GM18511 (cell line): ENCODE measurements at regions not wholly inside any gene's neighbourhood (a gene's known extent, or its start where the extent isn't known, plus 50 kb on each side); places are given as distances from the start of the nearest gene placed in this dataset.
"Not testable (repeated sequence)": the region's sequence is repeated elsewhere in the genome, so short reads cannot be mapped to it uniquely, and the experiment has no call there.

Experiments
- ATAC-seq: cut with Tn5 transposase; IDR thresholded peaks from one replicate; pipeline ENCODE4 v1.9.1; 2021; ENCODE audit warnings: mild to moderate bottlenecking, moderate library complexity; ENCODE audit not compliant: unreplicated experiment

DNA sequence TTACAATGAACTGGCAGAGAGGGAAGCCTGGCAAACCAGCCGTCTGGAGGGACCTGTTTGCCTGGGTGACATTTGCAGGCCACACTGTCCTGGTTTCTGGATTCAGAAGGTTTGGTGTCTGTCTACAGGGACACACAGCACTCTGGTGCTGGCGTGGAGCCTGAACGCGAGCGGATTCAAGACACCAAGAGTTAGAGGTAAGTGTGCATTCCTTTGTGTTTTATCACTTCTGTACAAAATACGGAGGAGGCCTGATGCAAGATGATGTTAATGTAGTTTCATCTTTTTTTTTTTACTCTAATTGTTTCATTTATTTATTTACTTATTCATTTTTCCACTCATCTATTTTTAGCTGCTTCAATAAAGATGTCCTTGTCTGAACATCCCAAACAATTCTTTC, 485.3 kb upstream of the ADARB2 start:
- no peak for ATAC-seq

DNA sequence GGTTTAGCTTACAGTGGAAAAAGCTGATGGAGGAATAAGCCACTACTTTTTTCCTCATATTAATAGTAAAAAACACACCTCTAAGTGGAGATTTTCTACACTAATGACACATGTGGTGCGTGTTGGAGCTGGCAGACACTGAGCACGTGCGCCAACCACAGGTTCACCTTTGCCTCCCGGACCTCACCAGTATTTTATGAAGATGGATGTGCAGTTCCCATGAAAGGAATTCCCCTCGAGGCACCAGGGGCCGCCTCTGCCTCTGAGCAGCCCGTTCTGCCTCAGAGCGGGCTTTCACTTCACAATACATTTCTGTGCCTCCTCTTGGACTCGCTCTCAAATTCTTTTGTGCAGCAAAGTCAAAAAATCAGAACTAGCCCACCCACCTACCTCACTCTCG, 477.5 kb upstream of the ADARB2 start:
- ATAC-seq = no peak

DNA sequence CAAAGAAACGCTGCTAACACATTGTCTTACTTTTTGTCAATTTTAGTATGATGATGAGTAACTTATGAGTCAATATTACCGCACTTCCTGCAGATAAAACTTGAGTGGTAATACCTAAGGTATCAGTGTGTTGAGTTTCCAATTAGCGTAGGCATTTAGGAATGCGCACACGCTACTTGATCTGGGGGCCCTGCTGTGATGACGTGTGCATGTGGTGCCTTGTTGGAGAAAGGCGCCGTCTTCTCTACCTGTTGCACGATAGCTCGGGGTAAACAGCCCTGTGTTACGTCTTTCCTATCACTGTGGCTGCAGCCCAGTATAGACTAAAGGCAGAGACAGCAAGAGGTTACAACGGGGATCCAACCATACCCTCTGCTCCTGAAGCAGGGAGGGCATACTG, 476.8 kb upstream of the ADARB2 start:
- ATAC-seq = no peak

DNA sequence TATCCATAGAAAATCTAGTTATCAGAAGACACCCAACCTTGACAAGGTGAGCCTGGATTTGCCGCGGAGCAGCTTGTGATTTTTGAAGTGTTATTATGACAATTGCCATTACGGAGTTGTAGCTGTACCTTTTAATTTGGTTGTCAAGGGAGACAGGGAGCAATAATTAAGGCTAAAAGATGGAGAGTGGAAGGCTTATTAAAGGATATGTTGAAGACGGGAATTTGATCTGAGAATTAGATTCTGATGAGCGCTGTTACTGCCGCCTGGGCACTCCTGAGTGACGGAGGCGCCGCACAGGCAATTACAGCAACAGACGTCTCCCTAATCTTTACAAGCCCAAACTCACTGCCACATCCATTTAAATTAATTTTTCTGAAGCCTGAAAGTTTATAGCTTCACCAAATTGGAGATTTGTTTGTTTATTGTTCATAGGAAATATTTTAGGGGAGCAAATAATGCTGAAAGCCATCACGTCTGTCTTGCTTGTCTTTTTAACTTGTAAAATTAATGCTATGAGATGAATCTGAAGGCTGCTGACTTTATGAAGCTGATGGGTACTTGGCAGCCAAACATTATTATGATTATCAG, 475.0 kb upstream of the ADARB2 start:
- no peak for ATAC-seq

DNA sequence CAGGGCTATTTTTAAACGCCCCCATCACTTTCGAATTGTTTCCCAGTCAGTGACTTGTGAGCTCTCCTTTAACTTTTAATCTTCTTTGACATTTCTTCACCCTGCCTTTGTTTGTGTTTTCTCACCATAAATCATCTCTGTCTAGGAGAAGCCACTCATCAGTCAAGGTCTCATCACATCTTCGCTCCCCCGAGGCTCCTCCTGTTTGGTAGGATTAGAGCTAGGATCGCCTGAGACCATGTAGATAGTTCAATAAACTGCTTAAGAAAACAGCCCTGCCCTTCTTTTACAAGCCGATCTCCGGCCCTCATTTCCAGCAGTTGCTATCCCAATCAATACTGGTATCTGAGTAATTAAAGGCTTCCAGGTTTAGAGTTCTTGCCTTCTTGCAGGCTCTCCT, 472.8 kb upstream of the ADARB2 start:
- ATAC-seq = no peak

DNA sequence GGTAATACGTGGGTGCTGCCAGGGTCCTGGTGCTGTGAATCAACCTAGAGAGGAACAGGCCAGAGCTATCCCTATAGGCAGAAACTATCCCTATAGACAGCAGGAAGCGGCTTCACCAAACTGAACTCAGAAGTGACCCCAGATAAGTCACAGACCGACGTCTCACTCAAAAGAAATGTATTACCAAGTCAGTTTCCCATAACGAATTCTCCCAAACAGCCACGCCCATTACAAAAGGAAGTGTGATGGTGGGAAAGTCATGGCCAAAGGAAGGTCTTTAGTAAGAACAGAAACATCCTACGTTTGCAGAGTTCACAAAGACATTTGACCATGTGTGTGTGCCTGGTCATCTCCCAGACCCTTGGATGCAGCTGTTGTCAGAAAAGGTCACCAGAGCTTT, 470.8 kb upstream of the ADARB2 start:
- ATAC-seq = no peak

DNA sequence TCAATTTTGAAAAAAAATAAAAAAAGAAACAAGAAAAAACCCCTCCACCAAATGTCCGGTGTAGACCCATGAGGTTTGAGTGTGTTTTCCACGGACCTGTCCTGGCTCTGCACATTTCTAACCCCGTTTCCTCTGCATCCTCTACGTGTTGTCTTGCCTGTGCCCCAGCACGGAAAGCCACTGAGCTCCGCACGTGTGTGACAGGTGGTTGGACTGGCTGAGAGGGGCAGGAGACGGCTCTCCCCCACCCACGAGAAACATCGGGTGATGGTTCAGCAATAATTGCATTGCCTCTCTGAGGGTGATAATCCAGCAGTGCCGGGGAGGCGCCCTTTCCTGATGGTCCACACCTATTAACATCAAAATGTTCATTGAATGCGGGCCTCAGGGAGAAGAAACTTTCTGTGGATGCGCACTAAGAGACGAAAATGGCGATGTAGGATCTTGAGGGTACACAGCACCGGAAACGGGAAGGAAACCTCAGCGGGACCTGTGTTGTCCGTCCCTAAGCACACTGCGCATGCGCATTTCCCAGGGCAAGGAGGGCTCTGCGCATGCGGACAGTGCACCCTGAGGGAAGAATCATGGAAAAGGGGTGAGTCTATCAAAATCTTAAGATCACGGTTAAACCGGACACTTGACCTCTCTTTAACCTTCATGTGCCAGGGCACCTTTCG, 470.1 kb upstream of the ADARB2 start:
- ATAC-seq = no peak

DNA sequence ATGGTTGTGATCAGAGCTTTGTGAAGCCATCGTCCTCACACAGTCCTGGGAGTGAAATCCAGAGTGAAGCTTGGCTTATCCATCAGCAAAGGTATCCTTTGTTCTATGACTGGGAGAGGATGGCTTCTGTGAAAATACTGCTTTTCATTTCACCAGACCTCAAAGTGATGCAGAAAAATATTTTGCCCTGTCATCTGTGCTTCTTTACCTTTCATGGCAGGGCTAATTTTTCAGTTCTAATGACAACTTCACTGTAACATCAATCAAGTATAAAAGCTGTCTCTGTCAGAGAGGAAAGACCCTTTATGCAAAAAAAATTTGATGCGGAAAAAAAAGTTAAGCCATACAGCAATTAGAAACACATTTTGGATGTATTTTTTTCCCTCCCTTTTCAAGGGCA, 468.1 kb upstream of the ADARB2 start:
- ATAC-seq = no peak

DNA sequence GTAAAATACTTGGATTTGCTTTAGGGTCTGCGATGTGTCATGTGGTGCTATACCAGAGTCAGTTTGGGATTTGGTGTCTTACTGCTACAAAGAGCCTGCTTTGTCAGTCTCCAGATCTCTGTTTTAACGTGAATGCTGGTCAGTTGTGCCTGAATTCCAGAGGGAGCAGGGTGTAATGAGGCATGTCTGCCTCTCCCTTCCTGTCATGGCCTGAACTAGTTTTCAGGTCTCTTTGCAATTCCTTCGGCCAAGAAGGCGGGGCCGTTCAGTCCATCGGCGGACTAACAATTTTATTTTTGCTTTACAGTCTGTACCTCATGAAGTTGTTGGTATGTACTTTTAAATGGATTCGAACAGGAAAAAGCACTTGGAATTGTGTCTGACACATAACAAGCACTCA, 465.1 kb upstream of the ADARB2 start:
- ATAC-seq = no peak

DNA sequence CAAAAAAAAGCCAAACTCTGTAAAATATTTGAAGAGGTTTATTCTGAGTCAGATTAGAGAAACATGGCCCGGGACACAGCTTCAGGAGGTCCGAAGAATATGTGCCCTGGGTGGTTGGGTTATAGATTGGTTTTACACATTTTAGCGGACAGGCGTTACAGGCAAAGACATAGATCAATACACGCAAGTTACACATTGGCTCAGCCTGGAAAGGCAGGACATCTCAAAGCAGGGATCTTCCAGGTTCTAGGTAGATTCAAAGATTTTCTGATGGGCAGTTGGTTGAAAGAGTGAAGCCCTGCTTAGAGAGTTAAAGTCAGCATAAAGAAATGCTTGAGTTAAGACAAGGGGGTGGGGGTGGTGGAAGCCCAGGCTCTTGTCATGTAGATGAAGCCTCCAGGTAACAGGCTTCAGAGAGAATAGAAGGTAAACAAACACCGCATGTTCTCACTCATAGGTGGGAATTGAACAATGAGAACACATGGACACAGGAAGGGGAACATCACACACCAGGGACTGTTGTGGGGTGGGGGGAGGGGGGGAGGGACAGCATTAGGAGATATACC, 464.3 kb upstream of the ADARB2 start:
- no peak for ATAC-seq

DNA sequence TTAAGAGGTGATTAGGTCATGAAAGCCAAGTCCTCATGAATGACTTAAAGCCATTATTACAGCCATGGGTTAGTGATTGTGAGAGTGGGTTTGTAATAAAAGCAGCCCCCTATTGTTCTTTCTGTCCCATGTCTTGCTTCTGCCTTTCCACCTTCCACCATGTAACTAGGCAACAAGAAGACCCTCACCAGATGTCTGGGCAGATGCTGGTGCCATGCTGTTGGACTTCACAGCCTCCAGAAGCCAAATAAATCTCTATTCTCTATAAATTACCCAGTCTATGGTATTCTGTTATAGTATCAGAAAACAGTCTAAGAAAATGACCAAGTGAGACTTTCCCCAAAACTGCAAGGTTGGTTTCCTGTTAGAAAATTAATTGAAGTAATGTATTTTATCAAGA, 460.3 kb upstream of the ADARB2 start:
- ATAC-seq = no peak

DNA sequence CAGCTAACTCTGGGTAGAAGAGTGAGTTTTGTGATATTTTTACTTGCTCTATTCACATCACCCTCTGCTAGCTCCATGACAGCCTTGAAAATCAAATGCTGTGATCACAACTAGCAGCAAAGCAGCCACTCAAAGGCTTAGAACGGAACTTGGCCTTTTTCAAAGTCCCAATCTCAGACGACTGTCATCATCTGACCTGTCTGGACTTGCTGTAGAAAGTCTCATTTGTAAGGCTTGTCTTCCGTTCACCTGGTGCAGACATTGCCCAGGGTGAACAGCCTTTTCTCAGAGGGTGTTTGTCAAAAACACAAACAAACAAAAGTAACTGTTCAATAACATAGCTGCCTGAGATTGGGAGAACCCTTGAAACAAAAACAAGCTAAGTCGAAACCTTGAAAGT, 458.9 kb upstream of the ADARB2 start:
- no peak for ATAC-seq

DNA sequence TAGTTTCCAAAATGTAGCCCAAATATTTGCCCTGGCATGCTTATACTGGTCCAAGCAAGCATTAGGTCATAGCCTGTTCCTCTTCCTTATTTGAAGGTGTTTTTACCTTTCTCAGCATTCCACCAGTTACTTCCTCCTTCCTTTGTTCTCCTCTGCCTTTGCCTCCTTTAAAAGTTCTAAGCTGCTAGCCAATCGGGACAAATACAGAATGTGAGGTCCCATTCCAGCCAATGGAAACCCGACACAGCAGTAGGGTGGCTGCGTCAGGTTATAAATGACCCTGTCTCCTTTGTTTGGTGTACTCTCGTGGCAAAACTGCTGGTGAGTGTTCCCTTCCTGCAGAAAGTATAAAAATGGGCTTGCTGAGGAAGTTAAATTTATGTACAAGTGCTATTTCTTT, 452.0 kb upstream of the ADARB2 start:
- ATAC-seq = not testable (repeated sequence)

DNA sequence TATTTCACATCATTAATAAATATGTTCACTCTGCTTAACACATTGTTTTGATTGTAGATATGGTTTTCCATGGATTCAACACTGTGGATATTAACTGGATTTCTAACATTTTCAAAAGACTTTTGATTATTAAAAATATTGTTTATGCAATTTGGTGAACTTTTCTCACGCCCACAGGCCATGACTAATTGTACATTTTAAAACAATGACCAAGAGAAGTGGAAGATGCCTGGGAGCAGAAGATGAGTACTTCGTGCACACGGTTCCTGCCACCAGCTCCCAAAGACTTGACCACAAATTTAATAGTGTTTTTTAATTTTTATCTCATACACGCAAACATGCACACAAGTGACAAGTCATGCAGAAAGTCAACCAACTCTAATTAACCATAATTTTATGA, 451.0 kb upstream of the ADARB2 start:
- no peak for ATAC-seq

DNA sequence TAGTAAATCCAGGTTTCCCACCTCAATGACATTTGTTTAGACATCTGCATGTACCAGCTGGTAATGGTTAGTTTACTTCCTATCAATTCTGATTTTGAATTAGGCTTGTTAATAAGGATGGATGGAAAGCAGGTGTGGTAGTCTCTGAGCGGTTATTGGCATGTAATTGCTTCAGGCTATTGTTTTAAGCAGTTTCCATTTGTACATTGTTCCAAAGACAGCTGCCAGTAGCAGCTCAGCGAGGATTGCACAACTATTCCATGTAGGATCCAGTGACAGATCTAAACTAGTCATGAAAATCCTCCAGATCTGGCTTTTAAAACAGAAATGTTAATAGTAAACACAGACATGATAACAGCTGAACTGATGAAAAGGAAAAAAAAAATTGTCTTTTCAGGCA, 436.0 kb upstream of the ADARB2 start:
- ATAC-seq = no peak

DNA sequence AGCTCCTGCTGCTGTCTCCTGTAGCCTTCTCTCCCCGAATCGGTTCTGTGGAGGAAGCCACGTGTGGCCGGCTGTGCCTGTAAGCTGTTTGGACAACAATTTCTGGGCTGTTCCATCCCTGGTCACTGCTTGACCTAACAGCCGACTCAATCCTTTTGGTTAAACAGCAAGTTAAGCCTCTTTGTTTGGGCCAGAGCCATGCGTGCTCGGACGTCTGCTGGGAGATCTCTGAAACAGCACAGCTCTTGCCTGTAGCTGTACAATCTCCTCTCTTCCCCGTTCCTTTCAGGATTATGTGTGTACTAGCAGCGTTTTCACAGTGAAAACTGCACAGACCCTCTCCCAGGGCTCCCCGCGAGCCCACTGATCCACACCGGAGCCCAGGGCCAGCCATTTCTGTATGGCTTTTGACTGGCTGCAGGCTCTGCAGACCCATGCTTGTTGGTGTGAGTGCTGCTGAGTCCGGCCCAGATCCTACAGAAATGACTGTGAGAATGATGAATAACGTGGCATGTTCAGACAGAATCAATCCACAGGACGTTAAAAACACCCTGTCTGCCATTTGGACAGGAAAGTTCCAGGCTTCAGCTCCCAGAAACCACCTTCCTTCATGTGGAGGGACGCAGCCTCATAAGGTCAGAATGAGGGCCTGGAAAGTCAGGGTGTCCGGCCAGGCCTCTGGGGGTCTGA, 428.6 kb upstream of the ADARB2 start:
- ATAC-seq = no peak

DNA sequence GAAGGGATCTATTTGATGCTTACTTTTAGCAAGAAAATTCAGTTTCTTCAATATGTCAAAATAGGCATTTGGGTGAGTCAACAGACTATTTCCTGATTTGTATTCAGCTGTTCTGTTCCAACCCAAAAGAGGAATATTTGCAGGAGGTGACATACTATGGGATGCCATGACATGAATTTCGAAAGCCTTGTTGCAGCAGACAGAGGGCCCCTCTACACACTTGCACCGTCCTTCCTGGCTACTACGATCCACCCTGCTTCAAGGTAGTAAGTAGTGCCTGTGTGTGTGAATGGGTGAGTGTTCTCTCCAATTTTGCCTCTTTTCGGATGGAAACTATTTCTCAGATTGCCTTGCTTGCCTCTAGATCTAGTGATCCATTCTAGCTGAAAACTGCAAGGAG, 413.0 kb upstream of the ADARB2 start:
- ATAC-seq = no peak

DNA sequence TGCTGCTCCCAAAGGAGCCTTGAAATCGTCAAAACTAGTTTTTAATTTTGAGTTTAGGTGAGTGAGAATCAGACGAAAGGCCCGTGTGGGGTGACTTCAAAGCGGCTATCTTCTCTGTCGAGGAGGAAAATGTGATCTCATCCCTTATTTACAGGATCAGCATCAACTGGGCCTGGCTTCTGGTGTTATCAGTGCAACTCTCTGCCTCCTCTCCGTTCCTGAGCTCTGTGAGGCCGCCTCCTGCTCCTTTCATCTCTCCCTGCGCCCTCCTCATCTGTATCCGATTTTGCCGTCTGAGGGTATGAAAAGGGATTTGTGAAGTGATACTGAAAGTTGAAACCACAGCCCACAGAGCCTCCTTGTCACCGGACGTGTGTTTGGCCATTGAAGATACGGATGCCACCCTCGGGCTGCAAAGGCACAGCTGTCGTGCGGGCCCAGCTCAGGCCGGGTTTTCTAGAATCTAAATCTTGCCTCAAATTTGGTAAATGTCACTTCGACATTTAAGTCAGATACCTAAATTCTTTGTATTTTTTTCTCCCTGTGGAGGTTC, 408.7 kb upstream of the ADARB2 start:
- no peak for ATAC-seq

DNA sequence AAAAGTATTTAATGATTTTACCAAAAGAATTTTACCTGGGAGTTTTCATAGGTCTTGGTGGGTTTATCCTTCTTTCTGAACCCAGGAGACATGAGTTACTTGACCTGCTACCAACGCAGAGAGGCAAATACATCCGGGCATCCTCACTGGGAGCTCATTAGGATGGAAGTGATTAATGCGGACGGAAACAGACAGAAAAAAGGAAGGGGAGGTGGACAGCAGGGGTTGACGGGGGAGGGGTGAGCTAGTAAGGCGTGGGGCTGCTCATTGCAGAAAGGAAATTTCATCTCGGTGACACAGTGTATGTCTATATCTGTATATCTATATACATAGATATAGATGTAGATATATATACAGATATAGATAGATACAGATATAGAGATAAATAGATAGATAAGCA, 408.2 kb upstream of the ADARB2 start:
- ATAC-seq = no peak

DNA sequence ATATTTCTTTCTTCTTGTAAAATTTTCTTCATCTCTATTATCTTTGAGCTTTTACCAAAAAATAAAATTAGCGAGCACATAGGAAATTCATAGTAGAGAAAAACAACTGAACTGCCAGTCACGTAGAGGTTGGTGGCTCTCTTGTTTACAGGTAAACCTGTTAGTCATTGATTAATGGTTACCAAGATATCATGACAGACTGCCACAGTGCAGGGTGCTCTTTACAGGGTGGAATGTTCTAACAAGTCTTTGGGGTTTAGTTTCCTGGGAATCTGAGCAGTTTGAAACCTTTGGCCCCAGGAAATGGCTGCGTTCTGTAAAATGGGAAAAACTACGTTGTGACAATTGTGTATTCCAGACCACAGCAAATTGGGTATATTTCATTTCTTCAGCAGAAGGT, 407.3 kb upstream of the ADARB2 start:
- ATAC-seq = no peak

DNA sequence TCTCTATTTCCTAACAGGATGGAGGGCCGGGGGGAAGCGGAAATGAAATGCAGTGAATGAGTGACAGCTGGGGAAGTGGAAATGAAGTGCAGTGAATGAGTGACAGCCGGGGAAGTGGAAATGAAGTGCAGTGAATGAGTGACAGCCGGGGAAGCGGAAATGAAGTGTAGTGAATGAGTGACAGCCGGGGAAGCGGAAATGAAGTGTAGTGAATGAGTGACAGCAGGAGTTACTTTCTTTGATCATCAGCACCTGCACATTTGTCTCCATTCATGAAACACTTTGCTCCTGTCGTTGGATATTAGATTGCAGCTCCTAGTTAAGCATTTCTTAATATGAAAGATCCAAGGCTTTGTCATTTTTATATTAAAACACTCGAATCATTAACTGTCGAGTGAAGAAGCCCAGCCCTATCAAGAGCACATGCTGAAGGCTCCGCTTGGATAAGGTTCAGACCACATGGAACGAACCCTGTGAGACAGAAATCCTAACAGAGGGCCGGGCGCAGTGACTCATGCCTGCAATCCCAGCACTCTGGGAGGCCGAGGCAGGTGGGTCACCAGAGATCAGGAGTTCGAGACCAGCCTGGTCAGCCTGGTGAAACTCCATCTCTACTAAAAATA, 406.0 kb upstream of the ADARB2 start:
- ATAC-seq = no peak

DNA sequence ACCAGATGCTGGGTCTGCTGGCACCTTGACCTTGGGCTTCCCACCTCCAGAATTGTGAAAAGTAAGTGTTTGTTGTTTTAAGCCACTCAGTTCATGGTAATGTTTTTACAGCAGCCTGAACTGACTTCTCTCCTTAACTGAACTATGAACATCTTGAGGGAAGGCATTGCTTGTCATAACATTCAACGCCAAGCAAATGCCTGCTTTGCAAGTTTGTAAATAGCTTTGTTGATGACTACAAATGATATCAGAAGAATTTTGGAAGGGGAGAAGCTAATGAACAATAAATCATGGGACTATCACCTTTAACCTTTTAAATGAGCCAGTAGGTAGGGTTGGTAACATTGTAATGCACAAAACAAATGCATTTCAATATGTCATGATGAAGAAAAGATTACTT, 402.4 kb upstream of the ADARB2 start:
- ATAC-seq = no peak
